ENCODE measurements at regions not wholly inside any gene's neighbourhood (a gene's known extent, or its start where the extent isn't known, plus 50 kb on each side); places are given as distances from the start of the nearest gene placed in this dataset.

- Histone ChIP-seq H3K23ac (ENCODE audit: low read length in 2 of 2) (no peak overlapping the region), H2BK120ac (ENCODE audit: low read depth, low read length) (no peak overlapping the region), H3K14ac (ENCODE audit: low read length in 2 of 2) (no peak overlapping the region), H2AFZ (ENCODE audit: low read depth, low read length) (no peak overlapping the region), H2BK15ac (ENCODE audit: low read depth, poor library complexity, severe bottlenecking) (no peak overlapping the region), H3K4me1 (ENCODE audit: control insufficient read depth, insufficient read depth, low read depth, low read length) (no peaks in the 10 kb centered on the region), H3K9ac (ENCODE audit: low read length) (no peak overlapping the region), H4K91ac (ENCODE audit: low read length) (no peak overlapping the region), H2BK12ac (ENCODE audit: low read length in 2 of 2) (no peak overlapping the region), H3K27ac (ENCODE audit: low read length, poor library complexity, severe bottlenecking) (no peak overlapping the region), H3K4me3 (ENCODE audit: insufficient read depth in 1 of 2, low read depth in 1 of 2, low read length in 2 of 2) (no peak overlapping the region), H3K9me3 (ENCODE audit: control insufficient read depth, low read length) (no peaks in the 10 kb centered on the region), H3K18ac (ENCODE audit: low read depth in 1 of 2, low read length in 2 of 2) (no peak overlapping the region), H2BK5ac (ENCODE audit: low read depth, low read length, poor library complexity, severe bottlenecking) (no peak overlapping the region), H3K4me2 (ENCODE audit: low read length, poor library complexity, severe bottlenecking) (no peak overlapping the region), H3K36me3 (ENCODE audit: control insufficient read depth in 1 of 2, insufficient read depth in 2 of 2, low read depth in 1 of 2, low read length in 2 of 2) (no peaks in the 10 kb centered on the region), H3K79me1 (replicated peaks; ENCODE audit: low read length, poor library complexity, severe bottlenecking) (no peaks in the 10 kb centered on the region), H4K8ac (ENCODE audit: low read length) (no peak overlapping the region), H3K4ac (ENCODE audit: low read depth in 1 of 2, low read length in 2 of 2) (no peak overlapping the region), H3K27me3 (ENCODE audit: control insufficient read depth in 1 of 2, insufficient read depth in 1 of 2, low read length in 2 of 2) (no peaks in the 10 kb centered on the region), H2AK5ac (ENCODE audit: low read length, severe bottlenecking) (no peak overlapping the region)
- 96% methylated on average over 4 of the region's 4 CpGs for WGBS
- no peak for DNase-seq
These were observed 796.7 kb upstream of the ADGRL2 start for GRCh38 chr1:81004011-81004410.

DNA sequence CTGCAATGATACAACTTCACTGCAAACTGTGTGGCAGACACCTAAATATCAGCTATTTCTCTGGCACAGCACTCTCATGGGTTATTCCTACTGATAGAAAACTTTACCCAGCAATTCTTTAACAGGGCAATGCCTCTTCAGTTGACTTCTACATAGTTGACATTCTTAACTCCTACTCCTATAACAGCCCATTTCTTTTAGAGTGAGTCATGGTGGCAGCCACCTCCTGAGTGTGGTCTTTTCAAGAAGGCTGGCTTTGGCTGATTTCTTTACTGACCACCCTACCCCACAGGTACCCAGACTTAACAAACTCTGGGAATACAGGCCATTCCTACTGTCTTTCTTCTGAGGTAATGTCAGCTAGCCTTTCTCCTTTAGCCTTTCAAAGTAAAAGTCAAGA is 805.8 kb upstream of the ADGRL2 start:
- H2BK5ac ChIP-seq (ENCODE audit: low read depth, low read length, poor library complexity, severe bottlenecking) = no peak overlapping the region
- no peak overlapping the region for H3K14ac ChIP-seq (ENCODE audit: low read length in 2 of 2)
- H3K4me2 ChIP-seq (ENCODE audit: low read length, poor library complexity, severe bottlenecking) = no peak overlapping the region
- DNase-seq = no peak
- H4K8ac ChIP-seq (ENCODE audit: low read length) = no peak overlapping the region
- no peak overlapping the region for H2BK120ac ChIP-seq (ENCODE audit: low read depth, low read length)
- H3K36me3 ChIP-seq (ENCODE audit: control insufficient read depth in 1 of 2, insufficient read depth in 2 of 2, low read depth in 1 of 2, low read length in 2 of 2) = no peaks in the 10 kb centered on the region
- no peak overlapping the region for H3K4me3 ChIP-seq (ENCODE audit: insufficient read depth in 1 of 2, low read depth in 1 of 2, low read length in 2 of 2)
- H2BK12ac ChIP-seq (ENCODE audit: low read length in 2 of 2) = no peak overlapping the region
- H3K4me1 ChIP-seq (ENCODE audit: control insufficient read depth, insufficient read depth, low read depth, low read length) = no peaks in the 10 kb centered on the region
- no peak overlapping the region for H3K9ac ChIP-seq (ENCODE audit: low read length)
- H3K4ac ChIP-seq (ENCODE audit: low read depth in 1 of 2, low read length in 2 of 2) = no peak overlapping the region
- H2AK5ac ChIP-seq (ENCODE audit: low read length, severe bottlenecking) = no peak overlapping the region
- H4K91ac ChIP-seq (ENCODE audit: low read length) = no peak overlapping the region
- H3K9me3 ChIP-seq (ENCODE audit: control insufficient read depth, low read length) = no peaks in the 10 kb centered on the region
- H3K27me3 ChIP-seq (ENCODE audit: control insufficient read depth in 1 of 2, insufficient read depth in 1 of 2, low read length in 2 of 2) = no peaks in the 10 kb centered on the region
- no peaks in the 10 kb centered on the region for H3K79me1 ChIP-seq (replicated peaks; ENCODE audit: low read length, poor library complexity, severe bottlenecking)
- no peak overlapping the region for H2BK15ac ChIP-seq (ENCODE audit: low read depth, poor library complexity, severe bottlenecking)
- H2AFZ ChIP-seq (ENCODE audit: low read depth, low read length) = no peak overlapping the region
- H3K27ac ChIP-seq (ENCODE audit: low read length, poor library complexity, severe bottlenecking) = peak overlapping the region; percentile 71
- H3K23ac ChIP-seq (ENCODE audit: low read length in 2 of 2) = no peak overlapping the region
- no peak overlapping the region for H3K18ac ChIP-seq (ENCODE audit: low read depth in 1 of 2, low read length in 2 of 2)

DNA sequence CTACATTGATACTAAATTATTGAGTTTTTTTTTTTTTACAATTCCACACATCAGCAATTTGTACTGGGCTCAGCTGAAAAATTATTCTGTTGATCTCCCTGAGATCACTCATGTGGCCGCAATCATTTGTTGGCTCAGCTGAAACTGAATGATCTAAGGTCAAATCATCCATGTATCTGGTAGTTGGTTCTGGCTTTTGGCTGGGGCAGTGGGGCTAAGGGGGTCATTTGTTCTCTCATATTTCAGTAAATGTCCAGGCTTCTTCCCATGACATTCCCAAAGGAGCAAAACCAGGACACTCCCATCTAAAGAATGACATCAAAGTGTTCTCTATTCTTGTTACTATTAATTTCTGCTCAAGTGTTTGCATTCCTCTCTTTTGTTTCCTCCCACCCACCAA is 806.7 kb upstream of the ADGRL2 start:
- Histone ChIP-seq H3K79me1 (replicated peaks; ENCODE audit: low read length, poor library complexity, severe bottlenecking) (no peaks in the 10 kb centered on the region), H2BK5ac (ENCODE audit: low read depth, low read length, poor library complexity, severe bottlenecking) (no peak overlapping the region), H3K4ac (ENCODE audit: low read depth in 1 of 2, low read length in 2 of 2) (no peak overlapping the region), H2AFZ (ENCODE audit: low read depth, low read length) (no peak overlapping the region), H3K4me3 (ENCODE audit: insufficient read depth in 1 of 2, low read depth in 1 of 2, low read length in 2 of 2) (no peak overlapping the region), H2BK15ac (ENCODE audit: low read depth, poor library complexity, severe bottlenecking) (no peak overlapping the region), H3K9ac (ENCODE audit: low read length) (no peak overlapping the region), H3K14ac (ENCODE audit: low read length in 2 of 2) (no peak overlapping the region), H3K4me1 (ENCODE audit: control insufficient read depth, insufficient read depth, low read depth, low read length) (no peaks in the 10 kb centered on the region), H3K36me3 (ENCODE audit: control insufficient read depth in 1 of 2, insufficient read depth in 2 of 2, low read depth in 1 of 2, low read length in 2 of 2) (no peaks in the 10 kb centered on the region), H3K27me3 (ENCODE audit: control insufficient read depth in 1 of 2, insufficient read depth in 1 of 2, low read length in 2 of 2) (no peaks in the 10 kb centered on the region), H2BK120ac (ENCODE audit: low read depth, low read length) (no peak overlapping the region), H3K27ac (ENCODE audit: low read length, poor library complexity, severe bottlenecking) (no peak overlapping the region), H4K8ac (ENCODE audit: low read length) (no peak overlapping the region), H3K4me2 (ENCODE audit: low read length, poor library complexity, severe bottlenecking) (no peak overlapping the region), H3K23ac (ENCODE audit: low read length in 2 of 2) (no peak overlapping the region), H3K18ac (ENCODE audit: low read depth in 1 of 2, low read length in 2 of 2) (no peak overlapping the region), H3K9me3 (ENCODE audit: control insufficient read depth, low read length) (no peaks in the 10 kb centered on the region), H4K91ac (ENCODE audit: low read length) (no peak overlapping the region), H2AK5ac (ENCODE audit: low read length, severe bottlenecking) (no peak overlapping the region), H2BK12ac (ENCODE audit: low read length in 2 of 2) (no peak overlapping the region)
- no peak for DNase-seq
- 100% methylated on average over 1 of the region's 1 CpG for WGBS

GRCh38 chr1:80993154-80993980 is 807.4 kb upstream of the ADGRL2 start:
- no peak overlapping the region for H4K91ac ChIP-seq (ENCODE audit: low read length)
- H2BK12ac ChIP-seq (ENCODE audit: low read length in 2 of 2) = no peak overlapping the region
- peak overlapping the region; percentile 86 for H2AK5ac ChIP-seq (ENCODE audit: low read length, severe bottlenecking)
- no peak overlapping the region for H3K23ac ChIP-seq (ENCODE audit: low read length in 2 of 2)
- no peaks in the 10 kb centered on the region for H3K9me3 ChIP-seq (ENCODE audit: control insufficient read depth, low read length)
- no peak overlapping the region for H3K27ac ChIP-seq (ENCODE audit: low read length, poor library complexity, severe bottlenecking)
- H3K9ac ChIP-seq (ENCODE audit: low read length) = no peak overlapping the region
- no peak overlapping the region for H3K4me3 ChIP-seq (ENCODE audit: insufficient read depth in 1 of 2, low read depth in 1 of 2, low read length in 2 of 2)
- no peaks in the 10 kb centered on the region for H3K36me3 ChIP-seq (ENCODE audit: control insufficient read depth in 1 of 2, insufficient read depth in 2 of 2, low read depth in 1 of 2, low read length in 2 of 2)
- H3K14ac ChIP-seq (ENCODE audit: low read length in 2 of 2) = no peak overlapping the region
- no peak overlapping the region for H2BK5ac ChIP-seq (ENCODE audit: low read depth, low read length, poor library complexity, severe bottlenecking)
- DNase-seq = no peak
- no peak overlapping the region for H3K4me2 ChIP-seq (ENCODE audit: low read length, poor library complexity, severe bottlenecking)
- H3K79me1 ChIP-seq (replicated peaks; ENCODE audit: low read length, poor library complexity, severe bottlenecking) = no peaks in the 10 kb centered on the region
- no peak overlapping the region for H3K4ac ChIP-seq (ENCODE audit: low read depth in 1 of 2, low read length in 2 of 2)
- H2BK120ac ChIP-seq (ENCODE audit: low read depth, low read length) = no peak overlapping the region
- no peak overlapping the region for H3K18ac ChIP-seq (ENCODE audit: low read depth in 1 of 2, low read length in 2 of 2)
- H3K27me3 ChIP-seq (ENCODE audit: control insufficient read depth in 1 of 2, insufficient read depth in 1 of 2, low read length in 2 of 2) = no peaks in the 10 kb centered on the region
- no peaks in the 10 kb centered on the region for H3K4me1 ChIP-seq (ENCODE audit: control insufficient read depth, insufficient read depth, low read depth, low read length)
- no peak overlapping the region for H4K8ac ChIP-seq (ENCODE audit: low read length)
- WGBS = 94% methylated on average over 2 of the region's 4 CpGs
- no peak overlapping the region for H2AFZ ChIP-seq (ENCODE audit: low read depth, low read length)
- no peak overlapping the region for H2BK15ac ChIP-seq (ENCODE audit: low read depth, poor library complexity, severe bottlenecking)

All from mesenchymal stem cell (in vitro differentiated cells and primary cell).